Mucosa of gallbladder (tissue), 1 donor: ENCODE measurements at regions not wholly inside any gene's neighbourhood (a gene's known extent, or its start where the extent isn't known, plus 50 kb on each side); places are given as distances from the start of the nearest gene placed in this dataset.
"Not testable (repeated sequence)": the region's sequence is repeated elsewhere in the genome, so short reads cannot be mapped to it uniquely, and the experiment has no call there.

Experiments used
- DNase-seq: peaks from one replicate; pipeline ENCODE4 v3.0.0-alpha.2; 2020; ENCODE audit warnings: low spot score
- donor health status: DM: no; HTN: no; CAD: no.

DNA sequence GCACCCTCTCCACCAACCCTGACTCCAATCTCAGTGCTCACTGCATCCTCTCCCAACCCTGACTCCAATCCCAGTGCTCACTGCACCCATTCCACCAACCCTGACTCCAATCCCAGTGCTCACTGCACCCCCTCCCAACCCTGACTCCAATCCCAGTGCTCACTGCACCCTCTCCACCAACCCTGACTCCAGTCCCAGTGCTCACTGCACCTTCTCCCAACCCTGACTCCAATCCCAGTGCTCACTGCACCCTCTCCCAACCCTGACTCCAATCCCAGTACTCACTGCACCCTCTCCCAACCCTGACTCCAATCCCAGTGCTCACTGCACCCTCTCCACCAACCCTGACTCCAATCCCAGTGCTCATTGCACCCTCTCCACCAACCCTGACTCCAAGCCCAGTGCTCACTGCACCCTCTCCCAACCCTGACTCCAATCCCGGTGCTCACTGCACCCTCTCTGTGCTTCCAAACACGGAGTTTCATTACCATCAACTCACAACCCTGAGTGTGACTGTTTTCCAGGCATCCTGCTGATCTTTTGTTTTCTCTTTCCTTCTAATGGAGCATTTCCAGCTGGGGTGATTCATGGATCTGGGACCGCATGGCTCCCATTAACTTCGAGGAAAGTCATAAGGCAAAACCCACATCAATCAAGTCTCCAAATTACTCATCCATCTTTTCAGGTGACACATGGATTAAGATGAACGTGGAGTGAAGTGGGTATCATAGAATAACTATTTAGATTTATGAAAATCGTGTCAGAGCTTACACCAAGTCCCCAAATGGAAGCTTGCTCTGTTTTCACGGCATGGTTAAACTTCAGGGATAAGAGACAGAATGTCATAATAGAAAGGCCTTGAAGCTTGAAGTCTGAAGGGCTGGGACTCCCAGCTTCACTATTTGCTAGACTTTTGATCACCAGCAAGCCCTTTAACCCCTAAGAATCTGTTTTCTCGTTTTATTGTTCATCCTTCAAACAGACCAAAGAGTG lies 135.3 kb upstream of the ZNF618 start:
- DNase-seq = not testable (repeated sequence)

DNA sequence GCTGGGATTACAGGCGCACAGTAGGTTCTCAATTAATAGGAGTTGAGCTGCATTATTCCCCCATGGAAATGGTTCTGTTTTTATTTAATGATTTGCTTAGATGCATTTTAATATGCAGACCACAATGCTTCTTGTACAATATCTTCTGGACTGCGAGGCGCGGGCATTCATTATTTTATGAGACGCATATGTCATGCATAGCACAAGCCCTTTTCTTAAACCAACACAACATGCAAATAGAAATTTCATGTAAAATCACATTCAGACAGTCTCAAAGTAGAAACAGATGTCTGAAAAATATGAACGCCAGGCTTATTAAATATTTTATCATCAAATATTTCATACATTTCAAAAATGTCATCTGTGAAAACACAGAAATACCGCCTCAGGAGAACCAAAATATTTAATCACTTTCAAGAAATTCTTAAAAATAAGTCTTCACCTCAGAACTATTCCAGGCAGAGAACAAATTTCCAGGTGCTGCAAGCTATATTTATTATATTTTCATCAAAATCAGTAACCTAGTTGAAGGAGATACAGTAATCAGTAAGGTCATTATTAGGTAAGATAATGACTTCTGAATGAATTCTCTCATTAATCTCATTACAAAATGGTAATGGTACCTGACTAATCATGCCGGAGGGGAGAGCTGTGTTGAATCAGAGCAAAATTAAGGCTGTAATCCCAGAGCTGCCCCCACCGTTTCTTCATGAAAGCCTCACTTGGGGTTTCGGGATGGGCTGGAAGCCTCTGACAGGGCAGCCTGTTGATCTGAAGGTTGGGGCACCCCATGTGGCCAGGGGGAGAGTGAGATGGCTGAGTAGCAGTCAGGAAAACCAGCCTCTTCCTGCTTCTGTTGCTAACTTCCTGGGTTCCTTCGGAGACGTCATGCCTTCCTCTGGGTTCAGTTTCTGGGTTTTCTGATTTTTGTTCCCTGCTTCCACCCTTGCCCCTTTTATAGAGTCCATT lies 133.9 kb upstream of the ZNF618 start:
- no peak for DNase-seq

DNA sequence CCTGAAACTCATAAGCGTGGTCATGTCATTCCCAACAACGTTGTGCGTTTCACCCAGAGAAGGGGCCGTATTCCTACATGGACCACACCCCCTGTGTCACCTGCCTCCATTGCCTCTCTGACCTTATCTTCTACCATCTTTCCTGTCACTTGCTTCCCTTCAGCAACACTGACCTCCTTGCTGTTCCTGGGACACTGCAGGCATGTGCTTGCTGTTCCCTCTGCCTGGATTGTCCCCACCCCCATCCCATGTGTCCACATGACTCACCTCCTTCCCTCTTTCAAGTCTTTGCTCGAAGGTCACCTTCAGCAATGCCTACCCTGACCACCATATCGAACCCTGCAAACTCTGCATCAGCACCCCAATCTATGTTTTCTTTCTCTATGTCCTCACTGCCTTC lies 133.2 kb upstream of the ZNF618 start:
- DNase-seq = no peak

DNA sequence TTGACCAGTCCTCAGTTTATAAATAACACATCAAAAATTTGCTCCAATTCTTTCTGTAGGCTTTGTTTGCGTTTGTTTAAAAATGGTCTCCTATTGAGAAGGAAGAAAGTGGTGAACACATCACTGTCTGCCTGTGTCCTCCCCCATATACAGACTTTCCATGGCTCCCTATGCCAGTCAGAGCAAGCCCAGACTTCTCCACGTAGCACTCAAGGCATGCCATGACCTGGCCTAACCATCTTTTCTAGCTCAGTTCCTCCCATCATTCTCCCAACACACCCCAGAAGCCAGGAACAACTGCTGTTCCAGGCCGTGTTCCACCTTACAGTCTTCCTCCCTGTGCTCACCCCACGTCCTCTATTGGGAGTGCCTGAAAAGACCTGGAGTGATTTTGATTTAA lies 129.6 kb upstream of the ZNF618 start:
- no peak for DNase-seq

DNA sequence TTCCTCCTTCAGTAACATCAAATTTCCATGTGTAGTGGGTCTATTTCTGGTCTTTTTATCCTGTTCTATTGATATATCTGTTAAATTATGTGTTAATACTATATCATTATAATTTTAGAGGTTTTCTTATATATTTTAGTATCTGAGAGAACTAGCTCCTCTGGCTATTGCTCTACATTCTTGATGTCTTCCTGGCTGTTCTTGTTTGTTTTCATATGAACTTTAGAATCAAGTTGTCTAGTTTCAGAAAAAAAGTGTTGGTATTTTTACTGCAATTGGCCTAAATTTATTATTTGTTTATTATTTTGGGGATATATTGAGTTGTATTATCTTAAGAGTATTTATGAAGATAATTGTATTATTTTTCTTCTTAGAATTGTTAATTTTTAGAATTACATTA lies 128.0 kb upstream of the ZNF618 start:
- DNase-seq = no peak

DNA sequence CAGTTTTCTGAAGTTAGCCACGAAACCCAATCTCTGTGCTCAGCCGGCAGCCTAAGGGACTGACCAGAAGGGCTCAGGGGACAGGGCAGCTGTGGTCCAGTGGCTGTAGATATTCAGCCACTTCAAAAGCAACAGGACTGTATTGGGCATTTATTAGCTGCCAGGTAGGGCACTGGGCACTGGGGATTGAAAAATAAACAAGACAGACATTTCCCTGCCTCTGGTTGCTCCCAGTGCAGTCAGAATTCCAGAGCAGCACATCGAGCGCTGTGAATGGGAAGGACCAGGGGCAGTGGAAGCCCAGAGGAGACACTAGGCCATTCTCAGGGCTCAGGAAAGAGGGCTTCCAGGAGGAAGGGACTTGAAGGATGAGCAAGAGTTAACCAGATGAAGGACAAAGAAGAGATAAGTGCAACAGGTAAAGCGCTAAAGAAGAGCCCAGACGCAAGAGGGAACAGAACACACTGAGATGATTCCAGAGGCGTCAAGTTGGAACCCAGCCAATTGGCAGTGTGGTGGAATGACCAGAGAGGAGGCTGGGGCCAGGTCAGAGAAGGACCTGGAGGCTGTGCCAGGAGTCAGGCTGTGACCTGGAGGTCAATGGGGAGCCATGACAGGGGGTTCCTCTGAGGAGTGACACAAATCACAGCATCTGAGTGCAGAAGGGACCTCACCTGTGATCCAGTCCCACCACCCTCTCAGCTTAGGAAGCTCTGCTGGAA lies 122.5 kb upstream of the ZNF618 start:
- no peak for DNase-seq

DNA sequence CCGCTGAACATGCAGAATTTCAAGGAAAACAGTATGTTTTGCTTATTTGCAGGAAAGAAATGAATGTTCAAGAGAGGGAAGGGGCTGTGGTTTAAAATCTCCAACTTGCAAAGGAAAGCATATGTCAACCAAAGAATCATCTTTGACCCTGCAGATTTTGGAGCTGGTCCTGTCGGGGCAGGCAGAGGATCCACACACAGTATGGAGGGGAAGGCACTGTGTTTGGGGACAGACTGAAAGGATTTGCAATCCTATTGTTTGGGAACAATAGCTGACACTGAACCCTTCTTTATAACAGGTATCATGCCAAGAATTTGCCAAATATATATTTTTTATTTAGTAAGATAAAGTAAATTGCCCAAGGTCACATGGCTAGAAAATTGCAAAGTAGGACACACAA lies 121.4 kb upstream of the ZNF618 start:
- no peak for DNase-seq

DNA sequence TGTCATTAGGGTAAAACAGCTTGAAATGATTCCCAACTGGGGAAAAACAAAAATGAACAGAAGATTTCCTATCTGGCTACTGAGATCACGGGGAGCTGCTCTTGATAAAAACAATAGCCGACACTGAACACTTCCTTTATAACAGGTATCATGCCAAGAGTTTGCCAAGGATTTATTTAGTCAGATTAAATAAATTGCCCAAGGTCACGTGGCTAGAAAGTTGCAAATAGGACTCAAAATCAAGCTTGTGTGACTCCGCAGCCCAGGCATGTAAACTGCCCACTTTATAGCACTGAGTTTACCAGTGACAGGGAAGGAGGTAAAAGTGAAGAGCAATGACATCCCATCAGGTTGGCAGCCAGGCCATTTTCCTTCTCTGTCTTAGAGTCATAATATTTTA lies 120.7 kb upstream of the ZNF618 start:
- no peak for DNase-seq

DNA sequence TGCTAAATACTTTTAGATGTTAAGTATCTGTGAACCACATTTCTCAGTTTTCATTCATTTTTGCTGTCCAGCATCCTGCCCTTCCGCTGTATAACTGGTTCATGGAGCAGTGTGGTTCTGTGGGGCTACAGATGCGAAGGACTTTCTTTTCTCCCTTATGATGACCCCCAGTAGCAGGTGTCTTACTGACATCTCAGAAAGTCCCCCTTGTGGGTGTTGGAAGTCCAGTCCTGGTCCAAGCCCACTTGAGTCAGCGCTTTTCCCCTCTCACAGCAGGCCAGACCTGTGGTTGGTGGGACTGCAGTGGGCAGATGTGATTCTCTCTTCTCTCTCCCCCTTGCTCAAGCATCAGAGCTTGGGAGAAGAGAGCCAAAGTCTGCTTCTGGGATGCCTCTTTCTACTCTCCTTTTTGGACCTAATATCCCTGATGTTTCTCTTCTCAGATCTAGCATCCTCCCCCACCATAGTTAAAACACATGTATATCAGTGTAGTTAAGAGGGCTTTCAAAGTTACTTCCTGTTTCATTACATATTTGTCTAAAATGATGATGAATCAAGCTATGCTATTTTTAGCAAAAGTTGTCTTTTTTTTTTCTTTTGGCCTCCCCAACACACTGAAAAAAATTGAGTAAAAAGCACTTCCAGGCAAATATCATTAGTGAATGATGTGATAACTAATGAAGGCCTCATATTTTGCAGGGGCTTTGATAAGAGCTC lies 119.5 kb upstream of the ZNF618 start:
- DNase-seq = no peak

DNA sequence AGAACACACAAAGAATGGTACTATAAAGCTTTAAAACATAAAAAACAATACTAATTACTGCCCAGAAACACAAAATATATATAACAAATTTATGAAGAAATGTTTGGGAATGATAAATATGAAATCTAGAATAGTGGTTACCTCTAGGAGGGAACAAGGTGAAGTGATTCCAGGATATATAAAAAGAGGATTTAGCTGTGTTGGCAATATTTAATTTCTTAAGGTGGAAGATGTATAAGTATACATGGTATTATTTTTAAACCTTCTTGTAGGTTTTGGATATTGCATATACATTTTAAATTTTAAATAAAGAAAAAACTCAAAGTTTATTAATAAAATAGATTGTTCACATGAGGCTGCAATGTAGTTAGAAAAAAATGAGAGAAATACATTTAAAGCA lies 112.7 kb upstream of the ZNF618 start:
- DNase-seq = no peak

DNA sequence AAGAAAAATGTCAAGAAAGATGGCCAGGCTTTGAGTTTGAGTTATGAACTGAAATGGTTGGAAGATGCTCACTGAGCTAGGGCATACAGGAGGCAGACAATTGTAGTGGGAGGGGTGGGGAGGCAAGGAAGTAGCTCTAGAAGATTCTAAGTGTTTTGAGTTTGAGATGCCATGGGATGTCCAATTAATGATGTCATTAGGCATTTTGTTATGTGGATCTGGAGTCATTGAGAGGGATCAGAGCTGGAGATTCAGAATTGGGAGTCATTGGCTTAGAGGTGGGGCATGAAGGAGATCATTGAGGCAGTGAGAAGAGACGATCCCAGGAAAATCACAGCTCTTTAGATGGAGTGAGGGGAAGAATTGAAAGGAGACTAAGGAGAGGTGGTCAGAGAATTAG lies 111.5 kb upstream of the ZNF618 start:
- DNase-seq = no peak

DNA sequence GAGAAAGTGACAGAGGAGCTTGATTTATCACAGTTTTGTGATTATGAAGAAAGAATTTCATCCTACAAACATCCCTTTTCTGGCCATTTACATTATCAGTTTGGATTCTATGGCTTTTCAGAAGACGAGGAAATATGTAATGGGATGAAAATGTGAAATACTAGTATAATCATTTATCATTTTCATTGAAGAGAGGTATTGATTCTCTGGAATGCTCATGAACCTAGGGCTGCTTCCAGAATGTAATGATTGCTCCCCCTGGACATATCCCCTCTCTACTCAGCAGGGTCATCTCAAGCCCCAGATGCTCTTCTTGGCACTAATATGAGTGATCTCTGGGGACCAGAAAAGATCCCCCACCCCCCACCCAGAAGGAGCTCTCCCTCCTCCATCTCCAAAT lies 106.7 kb upstream of the ZNF618 start:
- no peak for DNase-seq

DNA sequence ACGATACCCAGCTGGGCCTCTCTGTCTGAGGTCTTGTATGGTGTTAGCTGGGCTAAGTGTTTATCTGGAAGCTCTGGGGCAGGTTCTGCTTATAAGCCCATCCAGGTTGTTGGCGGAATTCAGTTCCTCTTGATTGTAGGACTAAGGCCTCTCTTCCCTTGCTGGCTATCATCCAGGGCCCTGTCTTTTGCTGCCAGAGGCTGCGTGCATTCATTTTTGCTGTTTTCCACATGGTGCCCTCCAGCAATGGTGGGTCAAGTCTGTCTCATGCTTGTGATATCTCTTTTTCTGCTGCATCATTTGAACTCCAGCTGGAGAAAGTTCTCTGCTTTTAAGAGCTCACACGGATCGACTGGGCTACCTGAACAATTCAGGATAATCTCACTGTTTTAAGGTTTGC lies 105.7 kb upstream of the ZNF618 start:
- no peak for DNase-seq

DNA sequence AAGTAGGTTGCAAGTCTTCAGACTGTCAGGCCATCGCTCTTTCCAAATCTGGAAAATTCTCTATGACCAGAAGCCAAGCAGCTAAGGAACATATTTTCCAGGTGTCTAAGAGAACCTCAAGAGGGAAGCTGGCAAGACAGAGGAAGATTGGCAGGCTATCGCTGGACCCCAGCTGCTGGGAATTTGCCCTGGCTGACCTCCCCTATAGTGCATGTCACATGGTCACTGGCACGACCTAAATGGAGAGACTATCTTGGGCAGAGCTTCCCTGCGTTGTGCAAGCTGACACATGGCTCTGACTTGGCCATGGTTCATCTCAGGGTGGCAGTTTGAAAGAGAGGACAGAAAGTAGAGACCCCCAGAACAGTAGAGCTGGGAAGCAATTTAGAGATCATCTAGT lies 104.9 kb upstream of the ZNF618 start:
- no peak for DNase-seq

DNA sequence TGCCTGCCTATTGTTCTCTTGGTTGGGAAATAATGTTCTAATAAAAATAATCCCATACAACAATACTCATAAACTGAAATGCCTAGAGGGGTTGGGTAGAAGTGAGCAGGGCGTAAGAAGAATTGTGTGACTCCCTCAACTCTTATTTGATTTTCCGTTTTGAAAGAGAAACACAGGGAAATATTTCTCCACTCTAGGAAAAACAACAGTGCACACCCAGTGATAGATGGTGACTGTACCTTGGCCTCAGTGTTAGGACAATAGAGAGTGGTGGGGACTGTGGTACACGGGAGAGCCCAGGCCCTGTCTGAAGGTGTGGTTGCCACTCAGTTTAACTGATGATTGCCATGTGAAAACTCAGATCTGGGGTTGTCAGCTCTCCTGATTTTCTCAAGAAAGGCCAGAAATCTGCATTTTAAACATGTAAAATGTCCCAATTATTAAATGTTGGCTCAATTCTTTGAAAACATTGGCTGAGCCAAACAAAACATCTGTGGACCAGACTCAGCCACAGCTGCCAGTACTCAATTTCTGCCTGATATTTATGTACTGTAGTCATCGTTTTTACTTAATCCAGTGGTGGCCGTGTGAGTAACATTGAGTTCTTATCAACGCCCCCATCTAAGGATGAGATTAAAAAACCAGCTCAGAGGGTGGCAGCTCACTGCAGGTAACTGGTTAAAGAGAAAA lies 103.8 kb upstream of the ZNF618 start:
- peak; percentile 10 for DNase-seq

DNA sequence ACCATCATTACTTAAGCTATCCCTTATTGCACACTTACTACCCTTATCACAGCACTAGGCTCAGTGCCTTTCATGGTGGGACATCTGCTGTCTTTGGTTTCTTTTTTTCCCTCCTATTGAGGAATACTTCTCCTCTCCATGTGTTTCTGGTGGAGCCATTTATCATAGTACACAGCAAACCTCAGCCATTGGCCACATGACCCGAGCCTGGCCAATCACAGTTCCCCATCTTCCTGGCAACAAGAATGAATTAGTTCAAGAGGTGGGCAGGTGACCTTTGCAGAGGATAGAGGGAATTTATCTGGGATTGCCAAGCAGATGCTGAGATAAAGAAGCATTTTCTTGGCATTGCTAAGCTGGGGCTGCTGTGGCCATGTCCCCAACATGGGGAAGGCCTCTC lies 101.1 kb upstream of the ZNF618 start:
- no peak for DNase-seq

DNA sequence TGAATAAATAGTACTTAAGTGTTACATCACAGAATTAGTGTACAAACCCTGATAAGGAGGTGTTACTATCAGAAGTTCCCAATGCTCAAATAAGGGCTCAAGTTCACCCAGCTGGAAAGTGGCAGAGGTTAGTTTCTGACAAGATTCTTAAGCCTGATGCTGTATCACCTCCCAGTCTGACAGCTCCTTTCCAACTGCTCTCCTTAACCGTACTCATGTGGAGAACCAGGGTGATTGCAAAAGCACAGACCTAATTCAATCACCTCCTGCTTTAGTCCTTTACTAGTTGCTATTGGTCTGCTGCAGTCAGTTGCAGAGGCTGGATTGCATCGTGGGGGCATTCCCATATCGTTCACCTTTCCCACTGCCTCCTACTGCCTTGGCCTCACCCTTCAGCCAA lies 100.4 kb upstream of the ZNF618 start:
- no peak for DNase-seq

DNA sequence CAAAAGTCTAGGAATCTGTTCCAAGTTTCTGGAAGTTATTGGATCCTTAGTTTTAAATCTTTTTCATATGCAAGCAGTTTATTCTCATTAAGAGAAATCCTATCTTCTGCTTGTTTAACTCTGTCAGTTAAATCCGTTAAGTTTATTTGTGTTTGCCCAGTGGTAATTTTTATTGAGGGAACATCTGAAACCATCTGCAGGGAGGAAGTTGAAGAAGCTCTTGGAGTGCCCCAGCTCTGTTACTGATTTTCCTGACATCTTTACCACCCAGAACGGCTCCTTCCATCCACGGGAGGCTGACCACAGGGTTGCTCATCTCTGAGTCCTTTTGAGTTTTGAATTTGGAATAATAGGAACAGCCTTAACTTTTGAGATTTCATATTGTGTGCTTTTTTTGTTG lies 99.9 kb upstream of the ZNF618 start:
- DNase-seq = no peak

DNA sequence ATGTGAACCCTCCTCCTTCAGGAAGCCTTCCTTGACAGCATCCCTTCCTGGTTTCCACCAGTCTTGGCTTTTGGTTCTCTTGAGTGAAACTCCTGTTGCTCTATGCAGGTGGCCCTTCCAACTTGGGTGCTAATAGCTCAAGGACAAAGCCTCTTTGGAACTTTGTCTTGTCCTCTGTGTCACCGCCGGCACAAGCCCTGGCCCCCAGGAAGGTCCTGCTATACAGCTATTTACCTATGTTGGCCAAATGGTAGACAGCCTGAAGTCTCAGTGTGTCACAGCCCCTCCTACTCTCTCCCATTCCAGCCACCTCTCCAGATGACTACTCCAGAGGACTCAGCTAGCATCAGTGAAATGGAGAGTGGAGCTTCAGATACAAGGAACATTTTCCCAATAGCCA lies 94.7 kb upstream of the ZNF618 start:
- no peak for DNase-seq

DNA sequence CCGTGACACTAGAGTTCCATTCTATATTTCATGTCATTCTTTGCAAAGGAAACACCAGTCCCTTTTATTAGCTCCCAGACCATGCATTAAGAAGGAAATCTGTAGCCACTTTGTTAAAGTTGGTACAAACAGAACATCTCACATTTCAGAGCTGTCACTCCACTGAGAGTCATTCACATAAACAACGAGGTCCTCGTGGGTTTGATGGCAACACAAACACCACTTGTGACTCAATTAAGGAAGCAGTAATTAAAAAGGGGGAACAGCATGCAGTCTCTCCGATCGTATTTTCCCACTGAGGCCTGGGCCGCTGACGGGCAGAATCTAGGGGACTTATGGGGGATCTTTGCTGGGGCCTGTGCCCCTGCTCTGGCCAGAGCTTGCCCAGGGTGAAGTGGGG lies 94.2 kb upstream of the ZNF618 start:
- no peak for DNase-seq

DNA sequence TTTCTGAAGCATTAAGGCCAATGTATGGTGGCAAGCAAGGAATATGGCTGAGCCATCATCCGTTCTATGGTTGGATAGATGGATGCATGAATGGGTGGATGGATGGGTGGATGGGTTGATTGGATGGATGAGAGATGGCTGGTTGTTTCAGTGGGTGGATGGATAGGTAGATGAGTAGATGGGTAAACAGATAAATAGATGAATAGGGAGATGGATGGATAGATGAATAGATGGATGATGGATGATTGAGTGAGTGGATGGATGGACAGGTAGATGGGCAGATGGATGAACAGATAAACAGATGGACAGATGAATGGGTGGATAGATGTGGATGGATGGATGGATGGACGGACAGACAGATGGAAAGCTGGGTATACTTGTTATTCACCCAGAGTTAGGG lies 92.6 kb upstream of the ZNF618 start:
- DNase-seq = no peak
